ENCODE measurements at regions not wholly inside any gene's neighbourhood (a gene's known extent, or its start where the extent isn't known, plus 50 kb on each side); places are given as distances from the start of the nearest gene placed in this dataset.
A peak's percentile ranks its signal among the peaks of the same experiment; 100 is the strongest.
"Not testable (repeated sequence)": the region's sequence is repeated elsewhere in the genome, so short reads cannot be mapped to it uniquely, and the experiment has no call there.

GRCh38 chr1:159641221-159641620 lies 53.6 kb downstream of the APCS start:
- no peak for DNase-seq (ENCODE audit: low spot score)

GRCh38 chr1:159646687-159647086 lies 59.1 kb downstream of the APCS start:
- DNase-seq (ENCODE audit: low spot score): peak; percentile 56

- DNase-seq (ENCODE audit: low spot score): no peak
Observed at GRCh38 chr1:159647616-159648015, 60.0 kb downstream of the APCS start.

- no peak for DNase-seq (ENCODE audit: low spot score)
Observed at GRCh38 chr1:159652506-159652905, 61.9 kb downstream of the CRP start.

- DNase-seq (ENCODE audit: low spot score): no peak
Observed at GRCh38 chr1:159653201-159653600, 61.2 kb downstream of the CRP start.

GRCh38 chr1:159657477-159657876 lies 56.9 kb downstream of the CRP start:
- not testable (repeated sequence) for DNase-seq (ENCODE audit: low spot score)
